ENCODE measurements at regions not wholly inside any gene's neighbourhood (a gene's known extent, or its start where the extent isn't known, plus 50 kb on each side); places are given as distances from the start of the nearest gene placed in this dataset.

GRCh38 chr14:71532344-71532743 lies 399.9 kb upstream of the RGS6 start:
- no peak for TF ChIP-seq CTCF (IDR thresholded peaks at IDR 0.05)
- TF ChIP-seq POLR2A (IDR thresholded peaks at IDR 0.05) = no peak

Data from stomach (tissue), 4 donors.